ENCODE measurements at regions not wholly inside any gene's neighbourhood (a gene's known extent, or its start where the extent isn't known, plus 50 kb on each side); places are given as distances from the start of the nearest gene placed in this dataset.
"Not testable (repeated sequence)": the region's sequence is repeated elsewhere in the genome, so short reads cannot be mapped to it uniquely, and the experiment has no call there.

DNA sequence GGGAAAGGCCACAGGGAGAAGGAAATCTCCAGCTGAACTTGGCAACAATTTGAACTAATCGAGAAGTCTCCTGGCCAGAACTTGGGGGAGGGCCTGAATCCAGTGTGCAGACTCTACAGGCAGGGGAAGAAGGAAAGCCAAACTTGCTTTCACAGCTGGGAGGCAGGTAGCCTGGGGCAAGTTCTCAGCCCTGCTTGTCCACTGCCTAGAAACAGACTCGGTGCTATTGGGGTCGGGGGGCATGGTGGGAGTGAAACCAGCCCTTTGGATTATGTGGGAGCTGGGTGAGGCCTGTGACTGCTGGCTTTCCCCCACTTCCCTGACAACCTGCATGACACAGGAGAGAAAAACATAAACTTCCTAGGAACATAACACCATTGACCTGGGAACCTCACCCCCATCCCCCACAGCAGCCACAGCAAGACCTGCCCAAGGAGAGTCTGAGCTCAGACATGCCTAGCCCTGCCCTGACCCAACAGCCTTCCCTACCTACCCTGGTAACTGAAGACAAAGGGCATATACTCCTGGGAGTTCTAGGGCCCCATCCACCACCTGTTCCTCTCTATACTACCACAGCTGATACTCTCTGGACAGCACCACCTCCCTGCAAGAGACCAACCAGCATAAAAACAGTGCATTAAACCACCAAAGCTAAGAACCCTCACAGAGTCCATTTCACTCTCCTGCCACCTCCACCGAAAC is 103.7 kb upstream of the MNS1 start:
- CTCF ChIA-PET: no interaction called here
- POLR2A ChIA-PET: no interaction called here

DNA sequence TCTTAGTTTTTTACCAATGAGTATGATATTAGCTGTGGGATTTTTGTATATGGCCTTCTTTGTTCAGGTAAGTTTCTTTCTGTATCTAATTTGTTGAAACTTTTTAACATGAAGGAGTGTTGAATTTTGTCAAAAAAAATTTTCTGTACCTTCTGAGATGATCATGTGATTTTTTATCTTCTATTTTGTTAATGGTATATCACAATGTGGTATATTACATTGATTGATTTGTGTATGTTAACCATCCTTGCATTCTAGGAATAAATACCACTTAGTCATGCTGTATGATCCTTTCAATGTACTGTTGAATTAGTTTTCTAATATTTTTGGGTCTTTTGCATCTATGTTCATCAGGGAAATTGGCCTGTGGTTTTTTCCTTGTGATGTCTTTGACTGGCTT is 92.5 kb upstream of the MNS1 start:
- CTCF ChIA-PET: no interaction called here
- POLR2A ChIA-PET: no interaction called here

DNA sequence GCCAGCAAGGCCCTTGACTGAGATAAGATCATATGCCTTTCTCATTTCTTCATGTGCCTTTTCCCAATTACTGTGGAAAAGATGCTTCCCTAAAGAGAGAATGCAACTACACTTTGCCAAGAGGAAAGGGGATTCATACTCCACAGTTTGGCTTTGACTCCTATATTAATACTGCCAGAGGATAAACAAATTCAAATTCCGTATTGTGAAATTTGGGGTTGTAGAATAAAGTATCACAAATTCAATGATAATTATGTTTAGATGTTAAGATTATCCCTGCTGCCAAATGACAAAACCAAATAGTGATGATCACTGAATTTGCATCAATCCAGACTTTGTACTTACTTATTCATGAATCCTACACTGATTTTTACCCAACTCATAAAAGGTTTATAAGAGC is 88.5 kb upstream of the MNS1 start:
- ChIA-PET POLR2A (no interaction called here), CTCF (no interaction called here)

DNA sequence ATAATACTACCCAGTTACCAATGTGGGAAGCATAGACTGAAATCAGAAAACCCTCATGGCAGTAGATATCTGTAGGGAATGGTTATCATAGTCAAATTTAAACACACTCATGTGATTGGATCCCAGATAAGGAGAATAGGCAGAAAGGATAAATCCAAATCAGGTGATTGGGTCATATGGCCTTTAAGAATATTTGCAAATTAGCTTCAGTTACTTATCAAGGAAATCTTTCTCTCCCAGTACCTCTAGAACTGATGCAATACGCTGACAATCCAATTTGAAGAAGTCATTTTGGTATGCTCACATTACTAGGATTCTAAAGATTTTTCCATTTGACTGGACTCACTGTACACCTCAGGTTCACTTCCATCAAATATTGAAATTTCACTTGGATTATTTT is 87.7 kb upstream of the MNS1 start:
- POLR2A ChIA-PET: no interaction called here
- CTCF ChIA-PET: interaction anchor here (0.9 kb wide), 1 partner anchor 16 kb away, joined by 3 read pairs; no protein-coding TSS in a partner anchor

DNA sequence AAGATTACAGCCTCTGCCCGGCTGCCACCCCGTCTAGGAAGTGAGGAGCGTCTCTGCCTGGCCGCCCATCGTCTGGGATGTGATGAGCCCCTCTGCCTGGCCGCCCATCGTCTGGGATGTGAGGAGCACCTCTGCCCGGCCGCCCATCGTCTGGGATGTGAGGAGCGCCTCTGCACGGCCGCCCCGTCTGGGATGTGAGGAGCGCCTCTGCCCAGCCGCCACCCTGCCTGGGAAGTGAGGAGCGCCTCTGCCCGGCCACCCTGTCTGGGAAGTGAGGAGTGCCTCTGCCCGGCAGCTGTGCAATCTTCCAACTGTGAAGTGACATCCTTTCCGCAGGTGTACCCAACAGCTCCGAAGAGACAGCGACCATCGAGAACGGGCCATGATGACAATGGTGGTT is 75.6 kb upstream of the MNS1 start:
- POLR2A ChIA-PET, CTCF ChIA-PET: not testable (repeated sequence)

DNA sequence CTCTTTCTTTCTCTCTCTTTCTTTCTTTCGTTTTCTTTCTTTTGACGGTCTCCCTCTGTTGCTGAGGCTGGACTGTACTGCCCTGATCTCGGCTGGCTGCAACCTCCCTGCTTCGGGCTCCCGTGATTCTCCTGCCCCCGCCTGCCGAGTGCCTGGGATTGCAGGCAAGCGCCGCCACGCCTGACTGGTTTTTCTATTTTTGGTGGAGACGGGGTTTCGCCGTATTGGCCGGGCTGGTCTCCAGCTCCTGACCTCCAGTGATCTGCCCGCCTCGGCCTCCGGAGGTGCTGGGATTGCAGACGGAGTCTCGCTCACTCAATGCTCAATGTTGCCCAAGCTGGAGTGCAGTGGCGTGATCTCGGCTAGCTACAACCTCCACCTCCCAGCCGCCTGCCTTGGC is 75.2 kb upstream of the MNS1 start:
- CTCF ChIA-PET, POLR2A ChIA-PET: not testable (repeated sequence)

DNA sequence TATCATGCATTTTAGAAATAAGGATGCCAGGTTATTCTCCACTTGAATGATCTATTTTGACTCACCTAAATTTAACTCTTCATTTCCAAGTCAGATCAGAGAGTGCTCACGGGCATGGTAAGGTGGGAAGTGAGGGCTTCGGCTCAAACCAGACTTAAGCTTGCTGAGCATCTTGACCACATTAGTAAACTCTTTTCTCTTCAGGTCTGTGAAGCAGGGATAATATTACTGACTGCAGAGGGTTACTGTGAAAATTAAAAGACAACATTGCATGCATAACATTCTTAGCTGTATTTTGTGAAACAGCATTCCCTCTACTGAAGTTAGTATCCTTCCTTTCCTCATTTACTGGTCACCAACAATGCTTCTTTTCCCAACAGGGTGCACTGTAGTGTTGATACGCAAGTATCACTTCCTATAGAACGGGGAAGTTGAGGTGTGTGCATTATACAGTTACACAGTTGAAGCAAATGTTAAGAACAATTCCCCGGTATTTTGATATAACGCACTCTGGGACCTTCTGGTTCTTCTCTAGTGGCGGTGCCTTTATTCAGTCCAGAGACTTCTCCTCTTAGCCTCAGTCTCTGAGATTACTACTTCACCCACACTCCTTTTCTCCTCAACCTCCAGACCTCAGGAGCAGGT is 74.1 kb upstream of the MNS1 start:
- CTCF ChIA-PET: no interaction called here
- POLR2A ChIA-PET: interaction anchor here (0.7 kb wide), 1 partner anchor 225 kb away, joined by 6 read pairs; no protein-coding TSS in a partner anchor

DNA sequence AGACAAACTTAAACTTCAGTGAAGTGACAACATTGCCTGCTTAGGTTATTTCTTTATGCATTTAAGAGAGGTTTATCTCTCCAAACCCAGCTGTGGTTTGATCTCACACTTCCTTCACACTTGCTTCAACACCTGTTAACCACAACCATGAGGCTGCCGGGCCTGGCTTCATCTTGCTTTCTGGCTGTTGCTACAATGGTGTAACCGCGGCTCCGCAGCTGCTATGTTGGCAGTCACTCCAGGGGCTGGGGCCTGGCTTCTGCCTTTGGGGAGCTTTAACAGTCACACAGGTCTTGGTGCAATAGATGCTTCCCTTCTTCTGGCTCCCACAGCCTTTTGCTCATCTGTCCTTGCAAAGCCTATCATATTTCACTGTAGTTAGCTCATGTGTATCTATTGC is 72.9 kb upstream of the MNS1 start:
- ChIA-PET POLR2A (no interaction called here), CTCF (no interaction called here)

DNA sequence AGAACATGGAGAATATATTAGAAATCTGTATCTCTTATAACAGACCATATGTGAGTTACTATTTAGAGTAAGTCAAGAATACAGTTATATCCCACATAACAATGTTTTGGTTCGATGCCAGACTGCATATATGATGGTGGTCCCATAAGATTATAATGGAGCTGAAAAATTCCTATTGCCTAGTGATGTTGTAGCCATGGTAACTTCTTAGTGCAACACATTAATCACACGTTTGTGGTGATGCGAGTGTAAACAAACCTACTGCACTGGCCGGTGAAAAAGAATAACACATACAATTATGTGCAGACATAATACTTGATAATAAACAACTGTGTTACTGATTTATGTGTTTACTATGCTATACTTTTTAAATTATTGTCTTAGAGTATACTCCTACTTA is 69.8 kb upstream of the MNS1 start:
- ChIA-PET CTCF (no interaction called here), POLR2A (no interaction called here)

DNA sequence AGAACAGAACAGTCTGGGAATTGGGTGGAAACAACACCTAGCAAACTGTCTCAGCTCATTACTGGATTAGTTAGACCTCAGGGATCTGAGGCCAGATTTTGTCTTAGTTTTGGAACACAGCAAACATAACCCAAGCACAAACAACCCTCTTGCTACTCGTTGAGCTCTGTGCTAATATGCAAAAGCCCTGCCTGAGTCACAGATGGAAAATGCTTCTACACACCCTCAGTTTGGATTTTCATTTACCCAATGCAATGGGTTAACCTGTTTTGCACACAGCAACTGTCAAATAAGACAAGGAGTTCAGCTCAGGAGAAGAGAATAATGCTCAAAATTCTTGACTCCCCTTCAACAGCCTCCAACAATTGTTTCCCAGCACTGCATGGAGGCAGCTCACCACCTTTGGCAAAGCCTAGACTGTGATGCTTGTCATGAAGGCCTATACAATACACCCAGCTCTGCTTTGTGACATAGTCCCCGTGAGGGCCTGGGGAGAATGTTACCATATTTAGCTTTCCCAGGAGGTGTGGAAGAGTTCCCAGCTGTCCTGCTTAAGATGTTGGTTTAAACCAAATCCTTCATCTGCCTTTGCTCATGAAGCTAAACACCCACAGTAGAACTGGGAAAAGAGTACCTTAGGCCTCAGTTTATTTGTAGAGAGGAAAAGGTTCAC is 68.9 kb upstream of the MNS1 start:
- POLR2A ChIA-PET: no interaction called here
- CTCF ChIA-PET: no interaction called here

DNA sequence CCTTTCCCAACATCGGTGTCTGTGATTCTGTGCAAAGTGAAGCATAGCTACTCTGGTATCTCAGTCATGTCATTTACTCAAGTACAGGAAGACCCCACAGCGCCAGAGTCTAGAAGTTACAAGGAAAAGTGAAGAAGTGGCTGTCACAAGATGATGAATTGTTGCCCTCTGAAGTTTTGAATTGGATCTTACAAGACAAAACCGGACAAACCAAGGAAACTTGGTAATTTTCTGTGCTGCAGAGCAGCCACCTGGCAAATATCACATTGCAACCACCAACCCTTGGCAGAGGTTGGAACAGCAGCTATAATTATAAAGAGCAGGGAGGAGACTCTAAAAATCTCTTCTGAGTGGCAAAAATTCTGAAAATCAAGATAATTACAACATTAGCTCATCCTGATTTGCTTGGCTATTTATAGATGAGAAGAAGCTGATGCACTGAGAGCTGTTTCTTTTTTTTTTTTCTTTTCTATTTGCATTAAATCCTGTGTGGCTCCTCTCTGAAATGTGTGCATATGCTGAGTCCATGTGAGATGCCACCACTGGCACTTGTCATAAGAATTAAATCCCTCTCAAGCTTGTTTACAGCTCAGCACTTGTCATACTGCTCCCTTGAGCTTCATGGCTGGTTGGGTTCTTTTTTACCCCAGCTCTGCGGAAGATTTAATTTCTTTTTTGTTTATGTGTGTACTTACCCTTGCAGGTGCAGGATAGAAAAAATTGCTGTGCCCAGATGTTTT is 68.0 kb upstream of the MNS1 start:
- ChIA-PET CTCF (no interaction called here), POLR2A (interaction anchor here (0.6 kb wide), 2 partner anchors 164 to 597 kb away, joined by 3 read pairs; no protein-coding TSS in a partner anchor)

DNA sequence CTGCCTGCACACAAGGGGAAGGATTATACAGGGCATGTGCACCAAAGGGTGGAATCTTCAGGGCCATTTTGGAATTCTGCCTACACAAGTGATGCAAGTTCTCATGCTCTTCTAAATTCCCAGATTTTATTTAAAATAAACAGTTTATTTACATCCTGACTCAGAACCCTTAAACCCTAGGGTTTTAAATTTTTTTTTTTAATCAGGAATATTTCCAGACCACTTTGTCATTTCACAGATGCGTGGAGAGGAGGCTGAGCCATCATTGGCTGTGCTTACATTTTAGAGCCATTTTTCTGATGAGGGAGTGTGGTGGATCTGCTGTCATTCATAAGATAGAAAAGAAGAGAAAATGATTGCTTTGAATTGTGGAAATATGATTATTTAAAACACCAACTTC is 65.2 kb upstream of the MNS1 start:
- POLR2A ChIA-PET: no interaction called here

DNA sequence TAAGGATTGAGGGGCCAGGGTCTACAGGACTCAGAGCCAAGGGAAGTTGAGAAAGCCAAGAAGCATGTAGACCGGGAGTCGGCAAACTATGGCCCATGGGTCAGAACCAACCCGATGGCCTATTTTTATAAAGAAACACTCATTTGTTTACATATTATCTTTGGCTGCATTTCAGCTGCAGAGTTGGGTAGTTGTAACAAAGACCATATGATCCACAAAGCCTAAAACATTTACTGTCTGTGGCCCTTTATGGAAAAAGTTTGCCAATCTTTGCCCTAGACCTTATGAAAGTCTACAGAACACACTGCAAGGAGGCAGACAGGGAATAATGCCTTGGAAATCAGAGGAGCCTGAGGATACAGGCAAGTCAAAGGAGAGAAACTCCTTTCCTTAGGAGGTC is 63.2 kb upstream of the MNS1 start:
- CTCF ChIA-PET: no interaction called here
- POLR2A ChIA-PET: no interaction called here

More for the DNA sequence above, 65.2 kb upstream of the MNS1 start:
- CTCF ChIA-PET: no interaction called here

DNA sequence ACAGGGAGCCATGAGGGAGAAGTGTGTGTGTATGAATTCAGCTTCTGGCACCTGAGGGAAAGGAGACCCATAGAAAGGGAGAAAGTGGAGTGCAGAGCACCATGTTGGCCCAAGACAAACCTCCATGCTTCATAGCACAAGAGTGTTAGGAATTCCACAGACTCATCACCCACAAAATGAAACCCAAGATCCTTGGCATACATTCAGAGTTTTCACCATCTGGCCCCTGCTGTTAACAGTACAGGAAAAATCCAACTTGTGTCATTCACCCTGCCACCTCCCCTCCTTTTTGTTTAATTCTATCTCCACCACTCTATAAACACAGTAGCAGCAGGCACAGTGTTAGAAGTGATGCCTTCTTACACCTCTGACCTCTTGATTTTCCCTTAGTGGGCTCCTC is 60.0 kb upstream of the MNS1 start:
- POLR2A ChIA-PET: no interaction called here

DNA sequence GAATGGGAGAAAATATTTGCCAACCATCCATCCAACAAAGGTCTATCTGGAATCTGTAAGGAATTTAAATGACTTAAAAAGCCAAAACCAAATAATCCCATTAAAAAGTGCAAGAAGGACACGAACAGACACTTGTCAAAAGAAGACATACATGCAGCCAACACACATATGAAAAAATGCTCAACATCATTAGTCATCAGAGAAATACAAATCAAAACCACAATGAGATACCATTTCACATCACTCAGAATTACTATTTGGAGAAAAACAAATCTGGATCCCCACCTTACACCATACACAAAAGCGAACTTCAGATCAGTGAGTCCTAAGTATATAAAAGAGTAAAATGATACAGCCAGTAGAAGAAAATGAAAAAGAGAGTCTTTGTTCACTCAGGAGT is 58.6 kb upstream of the MNS1 start:
- CTCF ChIA-PET: no interaction called here
- POLR2A ChIA-PET: no interaction called here

More for the DNA sequence above, 60.0 kb upstream of the MNS1 start:
- CTCF ChIA-PET: no interaction called here

DNA sequence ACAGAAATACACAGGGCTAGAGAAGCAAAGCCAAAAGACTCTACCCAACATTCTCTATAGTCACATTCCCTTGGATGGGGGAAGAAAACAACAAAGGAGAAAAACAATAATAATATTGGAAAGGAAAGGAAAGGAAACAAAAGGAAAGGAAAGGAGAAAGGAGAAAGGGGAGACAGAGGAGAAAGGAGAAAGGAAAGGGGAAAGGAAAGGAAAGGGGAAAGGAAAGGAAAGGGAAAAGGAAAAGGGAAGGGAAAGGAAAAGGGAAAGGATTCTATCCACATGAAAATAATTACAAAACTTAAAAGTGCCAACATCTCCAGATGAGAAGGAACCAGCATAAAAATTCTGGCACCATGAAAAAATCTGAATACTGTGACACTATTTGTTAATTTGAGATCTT is 54.1 kb upstream of the MNS1 start:
- ChIA-PET POLR2A (no interaction called here), CTCF (interaction anchor here (1.6 kb wide), 1 partner anchor 28 kb away, joined by 3 read pairs; no protein-coding TSS in a partner anchor)
